ENCODE measurements at regions not wholly inside any gene's neighbourhood (a gene's known extent, or its start where the extent isn't known, plus 50 kb on each side); places are given as distances from the start of the nearest gene placed in this dataset.

- H4K20me1 ChIP-seq (ENCODE audit: insufficient read depth, low read length), result no peaks in the 10 kb centered on the region
- intact Hi-C loops (cut with micrococcal nuclease; ENCODE audit: unreplicated experiment), result no loop called here
- CTCF ChIA-PET (ENCODE audit: unreplicated experiment), result no interaction called here
- DNase-seq (ENCODE audit: low spot score), result no peak
- no peak overlapping the region for H3K4me3 ChIP-seq (ENCODE audit: low read depth, low read length, poor library complexity, severe bottlenecking)
- H2AFZ ChIP-seq (ENCODE audit: low read length), result no peak overlapping the region
- no TSS peak for BruUV-seq (replicated peaks)
- no peaks in the 10 kb centered on the region for H3K9me3 ChIP-seq (ENCODE audit: low read length)
- no peak for TF ChIP-seq CTCF (conservative IDR thresholded peaks at IDR 0.05; ENCODE audit: low read length)
- no peak for TF ChIP-seq EZH2phosphoT487 (IDR thresholded peaks at IDR 0.05; ENCODE audit: borderline replicate concordance, low read depth, low read length)
- no peaks in the 10 kb centered on the region for H3K79me2 ChIP-seq (ENCODE audit: insufficient read depth, low read depth, low read length)
- H3K4me1 ChIP-seq (ENCODE audit: insufficient read depth, low read length, poor library complexity, severe bottlenecking), result no peaks in the 10 kb centered on the region
- no peaks in the 10 kb centered on the region for H3K9me2 ChIP-seq (ENCODE audit: insufficient read depth, low read length)
- H3K36me3 ChIP-seq (ENCODE audit: insufficient read depth, low read length), result no peaks in the 10 kb centered on the region
- POLR2A ChIA-PET, result no interaction called here
- no peak overlapping the region for H3K4me2 ChIP-seq (ENCODE audit: low read length)
- no peak overlapping the region for H3K27ac ChIP-seq (ENCODE audit: low read depth, low read length, poor library complexity, severe bottlenecking)
Measured at GRCh38 chr3:137325170-137325569, 367.4 kb downstream of the IL20RB start.

DNA sequence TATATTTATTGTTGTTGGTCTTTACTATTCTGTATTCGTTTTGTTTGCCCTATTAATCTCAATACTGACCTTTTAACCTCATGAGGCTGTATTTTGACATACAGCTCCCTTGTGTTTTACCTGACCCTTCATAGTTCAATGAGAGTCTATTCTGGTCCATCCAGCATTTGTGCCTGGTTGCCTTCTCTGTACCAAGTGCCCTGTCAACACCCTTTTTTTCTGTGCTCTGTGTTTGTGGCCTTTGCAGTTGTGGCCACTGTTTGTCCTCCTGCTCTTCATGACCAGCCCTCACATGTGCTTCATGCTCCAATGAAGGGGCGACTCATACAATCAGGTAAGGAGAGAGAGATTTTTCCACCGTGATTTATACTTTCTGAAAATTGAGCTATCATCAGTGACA is 368.2 kb downstream of the IL20RB start:
- Histone ChIP-seq H3K27ac (ENCODE audit: low read depth, low read length, poor library complexity, severe bottlenecking) (no peak overlapping the region), H4K20me1 (ENCODE audit: insufficient read depth, low read length) (no peaks in the 10 kb centered on the region), H3K9me3 (ENCODE audit: low read length) (no peaks in the 10 kb centered on the region), H2AFZ (ENCODE audit: low read length) (no peak overlapping the region), H3K36me3 (ENCODE audit: insufficient read depth, low read length) (no peaks in the 10 kb centered on the region), H3K9me2 (ENCODE audit: insufficient read depth, low read length) (no peaks in the 10 kb centered on the region), H3K4me1 (ENCODE audit: insufficient read depth, low read length, poor library complexity, severe bottlenecking) (no peaks in the 10 kb centered on the region), H3K79me2 (ENCODE audit: insufficient read depth, low read depth, low read length) (no peaks in the 10 kb centered on the region), H3K4me3 (ENCODE audit: low read depth, low read length, poor library complexity, severe bottlenecking) (no peak overlapping the region), H3K4me2 (ENCODE audit: low read length) (no peak overlapping the region)
- POLR2A ChIA-PET, result no interaction called here
- no TSS peak for BruUV-seq (replicated peaks)
- intact Hi-C loops (cut with micrococcal nuclease; ENCODE audit: unreplicated experiment), result no loop called here
- CTCF ChIA-PET (ENCODE audit: unreplicated experiment), result no interaction called here
- TF ChIP-seq EZH2phosphoT487 (IDR thresholded peaks at IDR 0.05; ENCODE audit: borderline replicate concordance, low read depth, low read length), result no peak
- TF ChIP-seq CTCF (conservative IDR thresholded peaks at IDR 0.05; ENCODE audit: low read length), result no peak
- DNase-seq (ENCODE audit: low spot score), result no peak

DNA sequence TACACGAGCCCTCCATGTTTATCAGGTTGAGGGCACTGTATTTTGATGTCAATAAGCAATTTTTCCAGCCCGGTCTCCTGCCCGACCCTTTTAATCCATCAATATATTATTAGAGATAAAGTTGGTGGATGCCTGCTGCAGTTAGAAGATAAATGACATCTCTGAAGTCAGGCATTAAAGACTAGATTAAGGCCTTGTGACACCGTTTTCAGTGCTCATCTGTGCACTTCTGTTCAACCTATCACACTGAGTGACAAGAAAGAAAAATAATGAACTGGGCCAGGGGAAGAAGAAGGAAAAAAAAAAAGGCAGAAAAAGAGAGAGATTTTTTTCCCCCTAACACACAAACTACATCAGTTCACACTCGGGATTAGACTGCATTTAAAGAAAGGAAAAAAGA is 371.8 kb downstream of the IL20RB start:
- no peak overlapping the region for H3K4me3 ChIP-seq (ENCODE audit: low read depth, low read length, poor library complexity, severe bottlenecking)
- no peaks in the 10 kb centered on the region for H3K9me2 ChIP-seq (ENCODE audit: insufficient read depth, low read length)
- H3K9me3 ChIP-seq (ENCODE audit: low read length), result no peaks in the 10 kb centered on the region
- no peaks in the 10 kb centered on the region for H4K20me1 ChIP-seq (ENCODE audit: insufficient read depth, low read length)
- intact Hi-C loops (cut with micrococcal nuclease; ENCODE audit: unreplicated experiment), result no loop called here
- no peak for DNase-seq (ENCODE audit: low spot score)
- no peak overlapping the region for H3K27ac ChIP-seq (ENCODE audit: low read depth, low read length, poor library complexity, severe bottlenecking)
- TF ChIP-seq CTCF (conservative IDR thresholded peaks at IDR 0.05; ENCODE audit: low read length) (no peak), EZH2phosphoT487 (IDR thresholded peaks at IDR 0.05; ENCODE audit: borderline replicate concordance, low read depth, low read length) (no peak)
- H3K4me2 ChIP-seq (ENCODE audit: low read length), result no peak overlapping the region
- H3K4me1 ChIP-seq (ENCODE audit: insufficient read depth, low read length, poor library complexity, severe bottlenecking), result no peaks in the 10 kb centered on the region
- H2AFZ ChIP-seq (ENCODE audit: low read length), result no peak overlapping the region
- CTCF ChIA-PET (ENCODE audit: unreplicated experiment), result no interaction called here
- no TSS peak for BruUV-seq (replicated peaks)
- POLR2A ChIA-PET, result interaction anchor here (0.9 kb wide), 1 partner anchor 40 kb away, joined by 3 read pairs; no protein-coding TSS in a partner anchor
- no peaks in the 10 kb centered on the region for H3K36me3 ChIP-seq (ENCODE audit: insufficient read depth, low read length)
- H3K79me2 ChIP-seq (ENCODE audit: insufficient read depth, low read depth, low read length), result no peaks in the 10 kb centered on the region
